Liver (tissue), 8 donors: ENCODE measurements at regions not wholly inside any gene's neighbourhood (a gene's known extent, or its start where the extent isn't known, plus 50 kb on each side); places are given as distances from the start of the nearest gene placed in this dataset.

Experiments used
- DNase-seq: peaks from one replicate; pipeline ENCODE4 v3.0.0-alpha.2; 2017; ENCODE audit warnings: low spot score
- H3K27ac ChIP-seq, 2 donors: one replicate each; pipeline ENCODE4 v1.7.0; 2013; ENCODE audit warnings: inconsistent platforms in 2 of 2, low read length in 2 of 2, control low read depth in 1 of 2, low read depth in 1 of 2, mild to moderate bottlenecking in 1 of 2
- H3K27me3 ChIP-seq, 4 donors: one replicate each; pipeline versions ENCODE4 v1.6.1 to v1.7.0; 2013; ENCODE audit warnings: low read length in 3 of 4, inconsistent platforms in 1 of 4, mild to moderate bottlenecking in 1 of 4, moderate library complexity in 1 of 4; ENCODE audit not compliant: control insufficient read depth in 4 of 4, insufficient read depth in 4 of 4
- H3K36me3 ChIP-seq, 4 donors: one replicate each; pipeline versions ENCODE4 v1.6.1 to v1.7.0; 2013; ENCODE audit warnings: low read length in 3 of 4, mild to moderate bottlenecking in 3 of 4, low read depth in 1 of 4, moderate library complexity in 1 of 4; ENCODE audit not compliant: control insufficient read depth in 4 of 4, insufficient read depth in 3 of 4
- H3K4me1 ChIP-seq, 4 donors: one replicate each; pipeline versions ENCODE4 v1.6.1 to v1.7.0; 2013; ENCODE audit warnings: low read length in 3 of 4, mild to moderate bottlenecking in 3 of 4, moderate library complexity in 1 of 4; ENCODE audit not compliant: control insufficient read depth in 4 of 4, insufficient read depth in 4 of 4
- H3K4me3 ChIP-seq, 3 donors: one replicate each; pipeline versions ENCODE4 v1.6.1 to v1.7.0; 2013; ENCODE audit warnings: low read length in 3 of 3, control low read depth in 1 of 3, low read depth in 1 of 3, mild to moderate bottlenecking in 1 of 3
- H3K9ac ChIP-seq, 2 donors: one replicate each; pipeline ENCODE4 v1.7.0; 2013; ENCODE audit warnings: low read length in 2 of 2, mild to moderate bottlenecking in 2 of 2, moderate library complexity in 2 of 2, control low read depth in 1 of 2, low read depth in 1 of 2
- H3K9me3 ChIP-seq, 4 donors: one replicate each; pipeline versions ENCODE4 v1.6.1 to v1.7.0; 2013; ENCODE audit warnings: low read length in 3 of 4; ENCODE audit not compliant: control insufficient read depth in 4 of 4
- ATF3 ChIP-seq: IDR thresholded peaks from 2 replicates; pipeline ENCODE4 v1.6.1; 2016; ENCODE audit warnings: antibody characterized with exemption
- CTCF ChIP-seq: fragments of 150-350 bp; IDR thresholded peaks from 2 replicates; pipeline ENCODE4 v1.5.1; 2017; ENCODE audit warnings: improper control_type of control experiment, low read depth, low read length; ENCODE audit not compliant: missing input control
- EGR1 ChIP-seq, 2 donors: IDR thresholded peaks; 2 replicates each; pipeline ENCODE4 v1.6.1; 2016 to 2018; ENCODE audit warnings: antibody characterized with exemption in 2 of 2, low read depth in 2 of 2
- FOXA1 ChIP-seq: IDR thresholded peaks from 2 replicates; pipeline ENCODE4 v1.6.1; 2016; ENCODE audit warnings: antibody characterized with exemption
- FOXA2 ChIP-seq: IDR thresholded peaks from 2 replicates; pipeline ENCODE4 v1.6.1; 2016; ENCODE audit warnings: antibody characterized with exemption
- GABPA ChIP-seq, 2 donors: IDR thresholded peaks in 1 of 2; conservative IDR thresholded peaks in 1 of 2; 2 replicates each; pipeline ENCODE4 v1.6.1; 2016; ENCODE audit warnings: antibody characterized with exemption in 2 of 2, mild to moderate bottlenecking in 1 of 2, moderate library complexity in 1 of 2
- HNF4A ChIP-seq, 2 donors: conservative IDR thresholded peaks; 2 replicates each; pipeline ENCODE4 v1.6.1; 2016; ENCODE audit warnings: antibody characterized with exemption in 2 of 2, mild to moderate bottlenecking in 2 of 2
- HNF4G ChIP-seq: IDR thresholded peaks from 2 replicates; pipeline ENCODE4 v1.6.1; 2016; ENCODE audit warnings: antibody characterized with exemption
- JUND ChIP-seq, 2 donors: IDR thresholded peaks; 2 replicates each; pipeline ENCODE4 v1.6.1; 2016; ENCODE audit warnings: antibody characterized with exemption in 2 of 2
- MAX ChIP-seq: IDR thresholded peaks from 2 replicates; pipeline ENCODE4 v1.6.1; 2016; ENCODE audit warnings: antibody characterized with exemption
- NR2F2 ChIP-seq: IDR thresholded peaks from 2 replicates; pipeline ENCODE4 v1.6.1; 2016; ENCODE audit warnings: antibody characterized with exemption
- RXRA ChIP-seq, 2 donors: IDR thresholded peaks; 2 replicates each; pipeline ENCODE4 v1.6.1; 2017 to 2018; ENCODE audit warnings: antibody characterized with exemption in 2 of 2, mild to moderate bottlenecking in 1 of 2
- SP1 ChIP-seq: IDR thresholded peaks from 2 replicates; pipeline ENCODE4 v1.6.1; 2018; ENCODE audit warnings: antibody characterized with exemption, mild to moderate bottlenecking
- TAF1 ChIP-seq: conservative IDR thresholded peaks from 2 replicates; pipeline ENCODE4 v1.6.1; 2016; ENCODE audit warnings: antibody characterized with exemption, mild to moderate bottlenecking
- YY1 ChIP-seq: IDR thresholded peaks from 2 replicates; pipeline ENCODE4 v1.6.1; 2016; ENCODE audit warnings: antibody characterized with exemption, mild to moderate bottlenecking
- ZBTB33 ChIP-seq: IDR thresholded peaks from 2 replicates; pipeline ENCODE4 v1.6.1; 2016; ENCODE audit warnings: antibody characterized with exemption
- WGBS: extraction: QIAGEN DNeasy Blood & Tissue Kit; methylation state at CpG from one replicate; pipeline ENCODE4 v1.1.7; 2013; 5-methylcytosine and 5-hydroxymethylcytosine counted together
- donor health status: healthy.
- donor health status: healthy.
- donor health status: healthy.
- donor health status: healthy.
- donor health status: healthy.

GRCh38 chr1:232550007-232550406, 79.9 kb downstream of the SIPA1L2 start:
- 78% methylated on average over 2 of the region's 2 CpGs for WGBS
- Histone ChIP-seq H3K27me3 (no peaks in the 10 kb centered on the region), H3K36me3 (no peaks in the 10 kb centered on the region), H3K9me3 (no peaks in the 10 kb centered on the region), H3K4me3 (no peak overlapping the region), H3K27ac (no peak overlapping the region), H3K9ac (no peak overlapping the region), H3K4me1 (no peaks in the 10 kb centered on the region)
- DNase-seq, result no peak
- TF ChIP-seq EGR1 (IDR thresholded peaks at IDR 0.05; ENCODE audit: low read depth in 2 of 2) (no peak), RXRA (IDR thresholded peaks at IDR 0.05) (no peak), HNF4A (conservative IDR thresholded peaks at IDR 0.05) (no peak), GABPA (IDR thresholded peaks at IDR 0.05 in 1 of 2, conservative IDR thresholded peaks at IDR 0.05 in 1 of 2) (no peak), JUND (IDR thresholded peaks at IDR 0.05) (no peak), NR2F2 (no peak), MAX (no peak), CTCF (no peak), HNF4G (no peak), YY1 (no peak)

GRCh38 chr1:232548691-232549090, 81.2 kb downstream of the SIPA1L2 start:
- H3K36me3 ChIP-seq, result no peaks in the 10 kb centered on the region
- H3K9me3 ChIP-seq, result no peaks in the 10 kb centered on the region
- no peak overlapping the region for H3K9ac ChIP-seq
- TF ChIP-seq TAF1 (no peak), EGR1 (IDR thresholded peaks at IDR 0.05; ENCODE audit: low read depth in 2 of 2) (no peak), ATF3 (no peak)
- DNase-seq, result no peak
- H3K4me3 ChIP-seq, result no peak overlapping the region
- H3K4me1 ChIP-seq, result no peaks in the 10 kb centered on the region
- no peak overlapping the region for H3K27ac ChIP-seq
- no peaks in the 10 kb centered on the region for H3K27me3 ChIP-seq
- 94% methylated on average over 5 of the region's 5 CpGs for WGBS

- H3K9me3 ChIP-seq, result no peaks in the 10 kb centered on the region
- H3K27ac ChIP-seq, result no peak overlapping the region
- no peak overlapping the region for H3K4me3 ChIP-seq
- no peaks in the 10 kb centered on the region for H3K27me3 ChIP-seq
- no peaks in the 10 kb centered on the region for H3K36me3 ChIP-seq
- WGBS, result 87% methylated on average over 2 of the region's 2 CpGs
- no peak for DNase-seq
- no peaks in the 10 kb centered on the region for H3K4me1 ChIP-seq
- no peak overlapping the region for H3K9ac ChIP-seq
- TF ChIP-seq HNF4A (conservative IDR thresholded peaks at IDR 0.05), result no peak
- TF ChIP-seq EGR1 (IDR thresholded peaks at IDR 0.05; ENCODE audit: low read depth in 2 of 2), result no peak
- no peak for TF ChIP-seq JUND (IDR thresholded peaks at IDR 0.05)
- TF ChIP-seq ATF3, result no peak
- no peak for TF ChIP-seq GABPA (IDR thresholded peaks at IDR 0.05 in 1 of 2, conservative IDR thresholded peaks at IDR 0.05 in 1 of 2)
- no peak for TF ChIP-seq ZBTB33
- no peak for TF ChIP-seq SP1
- TF ChIP-seq CTCF, result no peak
- no peak for TF ChIP-seq FOXA1
- TF ChIP-seq NR2F2, result no peak
- TF ChIP-seq RXRA (IDR thresholded peaks at IDR 0.05), result no peak
- no peak for TF ChIP-seq MAX
- no peak for TF ChIP-seq FOXA2
These were observed 81.9 kb downstream of the SIPA1L2 start for GRCh38 chr1:232547938-232548484.
